NT2/D1 (cell line): ENCODE measurements at regions not wholly inside any gene's neighbourhood (a gene's known extent, or its start where the extent isn't known, plus 50 kb on each side); places are given as distances from the start of the nearest gene placed in this dataset.

ENCODE experiments used
- SUZ12 ChIP-seq: IDR thresholded peaks from 2 replicates; pipeline ENCODE4 v1.6.1; 2011; ENCODE audit not compliant: insufficient read length, insufficient read depth; ENCODE audit errors: extremely low read depth
- YY1 ChIP-seq: IDR thresholded peaks from 2 replicates; pipeline ENCODE4 v1.6.1; 2011; ENCODE audit not compliant: insufficient read length, insufficient read depth

DNA sequence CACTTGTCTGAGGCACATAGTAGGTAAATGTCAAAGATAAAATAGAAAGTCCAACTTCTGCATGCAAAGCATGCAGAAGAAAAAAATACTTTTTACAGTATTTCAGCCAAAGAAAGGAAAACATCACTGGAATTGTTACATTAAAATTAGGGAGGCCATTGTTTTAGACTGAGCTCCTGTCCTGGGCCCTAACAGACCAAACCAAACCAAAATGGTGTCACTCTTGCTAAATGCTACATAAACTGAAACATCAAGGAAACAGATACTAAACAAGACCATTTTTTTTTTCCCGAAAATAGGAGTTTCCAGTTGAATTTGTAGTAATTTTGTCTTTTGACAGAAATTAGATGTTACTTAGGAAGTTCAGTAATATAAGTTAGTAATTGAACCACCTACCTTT is 508.8 kb downstream of the DSC3 start:
- no peak for TF ChIP-seq YY1
- TF ChIP-seq SUZ12 = no peak
